GM19452 (cell line): ENCODE measurements at regions not wholly inside any gene's neighbourhood (a gene's known extent, or its start where the extent isn't known, plus 50 kb on each side); places are given as distances from the start of the nearest gene placed in this dataset.
"Not testable (repeated sequence)": the region's sequence is repeated elsewhere in the genome, so short reads cannot be mapped to it uniquely, and the experiment has no call there.

ENCODE experiments used
- ATAC-seq: cut with Tn5 transposase; IDR thresholded peaks from one replicate; pipeline ENCODE4 v1.9.1; 2021; ENCODE audit not compliant: unreplicated experiment

DNA sequence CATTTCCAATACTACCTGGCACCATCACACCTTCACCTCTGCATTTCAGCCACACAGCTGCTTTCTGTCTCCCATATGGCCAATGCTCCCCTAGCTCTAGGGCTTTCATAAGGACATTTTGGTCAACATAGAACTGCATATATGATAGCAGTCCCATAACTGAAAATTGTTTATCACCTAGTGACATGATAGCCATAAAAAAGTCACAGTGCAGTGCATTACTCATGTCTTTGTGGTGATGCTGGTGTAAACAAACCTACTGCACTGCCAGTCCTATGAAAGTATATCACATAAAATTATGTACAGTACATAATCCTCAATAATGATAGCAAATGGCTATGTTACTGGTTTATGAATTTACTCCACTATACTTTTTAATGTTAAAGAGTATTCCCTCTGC, 221.0 kb downstream of the NAF1 start:
- no peak for ATAC-seq

DNA sequence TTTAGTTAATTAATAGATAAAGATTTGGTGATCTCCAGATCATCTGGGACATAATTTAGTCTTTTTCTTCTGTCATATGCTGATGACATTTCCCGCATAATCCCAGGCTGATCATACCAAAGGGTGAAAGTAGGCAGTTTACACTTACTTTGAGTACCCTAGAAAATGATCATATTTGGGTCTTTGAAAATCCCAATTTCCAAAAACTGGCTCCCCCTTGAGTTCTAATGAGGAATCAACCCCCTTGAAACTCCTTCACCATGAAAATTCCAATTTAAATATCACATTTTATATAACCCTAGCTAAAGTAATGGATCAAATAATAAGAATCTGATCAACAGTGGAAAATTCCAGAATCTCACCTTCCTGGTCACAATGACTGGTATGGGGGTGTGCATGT, 223.4 kb downstream of the NAF1 start:
- ATAC-seq: no peak

DNA sequence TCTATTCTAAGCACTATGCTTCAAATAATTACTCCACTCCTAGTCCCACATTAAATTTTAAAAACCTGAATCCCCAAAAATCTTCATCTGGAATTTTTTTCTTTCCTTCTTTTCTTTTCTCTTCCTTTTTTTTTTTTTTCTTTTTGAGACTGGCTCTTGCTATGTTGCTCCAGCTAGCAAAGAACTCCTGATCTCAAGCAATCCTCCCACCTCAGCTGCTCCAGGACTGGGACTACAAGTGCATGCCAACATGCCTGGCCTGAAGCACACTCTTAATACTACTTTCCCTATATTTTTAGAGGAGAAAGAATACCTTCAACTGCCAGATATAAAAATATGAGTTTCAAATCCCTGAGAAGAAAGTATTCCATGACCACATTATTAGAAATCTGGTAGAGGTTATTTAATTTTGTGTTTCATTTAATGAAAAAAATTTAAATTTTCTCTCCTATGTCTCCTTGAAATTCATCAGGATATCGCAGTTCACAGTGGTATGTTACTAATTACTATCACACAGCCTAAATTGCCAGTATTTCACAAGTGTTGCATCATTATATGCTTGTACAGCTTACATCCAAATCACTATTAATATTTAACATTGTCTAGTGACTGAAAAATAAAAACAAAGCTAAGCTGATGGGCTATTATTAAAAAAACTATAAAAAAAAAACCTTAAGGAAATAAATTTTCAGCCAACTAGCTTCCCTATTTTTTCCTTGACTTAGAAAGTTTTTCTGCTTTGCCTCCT, 227.8 kb downstream of the NAF1 start:
- ATAC-seq: no peak

DNA sequence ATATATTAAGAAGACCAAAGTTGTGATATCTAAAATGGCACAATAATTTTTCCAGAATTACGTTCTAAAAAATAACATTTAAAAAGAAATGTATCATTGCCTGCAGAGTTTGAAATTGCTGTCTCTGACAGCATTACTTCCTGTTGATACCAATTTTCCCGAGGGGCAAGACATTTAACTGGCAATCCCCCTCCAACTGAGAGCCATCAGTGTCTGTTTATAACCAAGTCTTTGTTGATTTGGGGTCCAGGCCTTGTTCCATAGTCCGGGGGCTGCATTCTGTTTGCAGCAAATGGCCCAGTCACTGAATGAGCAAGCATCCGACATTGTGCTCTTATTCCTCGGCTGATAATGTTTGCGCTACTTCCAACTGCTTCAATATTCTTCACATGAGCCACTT, 231.5 kb downstream of the NAF1 start:
- no peak for ATAC-seq

DNA sequence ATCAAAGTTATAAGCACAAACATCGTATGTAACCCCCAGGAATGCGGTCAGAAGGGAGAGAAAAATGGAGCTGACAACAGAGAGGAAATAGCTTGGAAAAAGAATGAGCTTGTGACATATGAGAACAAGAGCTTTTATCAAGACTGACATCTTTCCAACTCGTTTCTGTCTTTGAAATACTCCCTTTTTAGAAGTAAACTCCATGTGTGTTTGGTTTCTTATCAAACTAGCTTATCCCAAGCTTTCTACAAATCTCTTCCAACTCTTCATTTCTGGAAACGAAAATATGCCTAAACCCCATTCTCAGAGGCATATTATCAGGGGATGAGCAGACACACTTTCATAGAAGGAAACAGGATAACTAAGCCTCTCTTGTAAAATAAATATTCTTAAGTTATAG, 235.4 kb downstream of the NAF1 start:
- no peak for ATAC-seq

DNA sequence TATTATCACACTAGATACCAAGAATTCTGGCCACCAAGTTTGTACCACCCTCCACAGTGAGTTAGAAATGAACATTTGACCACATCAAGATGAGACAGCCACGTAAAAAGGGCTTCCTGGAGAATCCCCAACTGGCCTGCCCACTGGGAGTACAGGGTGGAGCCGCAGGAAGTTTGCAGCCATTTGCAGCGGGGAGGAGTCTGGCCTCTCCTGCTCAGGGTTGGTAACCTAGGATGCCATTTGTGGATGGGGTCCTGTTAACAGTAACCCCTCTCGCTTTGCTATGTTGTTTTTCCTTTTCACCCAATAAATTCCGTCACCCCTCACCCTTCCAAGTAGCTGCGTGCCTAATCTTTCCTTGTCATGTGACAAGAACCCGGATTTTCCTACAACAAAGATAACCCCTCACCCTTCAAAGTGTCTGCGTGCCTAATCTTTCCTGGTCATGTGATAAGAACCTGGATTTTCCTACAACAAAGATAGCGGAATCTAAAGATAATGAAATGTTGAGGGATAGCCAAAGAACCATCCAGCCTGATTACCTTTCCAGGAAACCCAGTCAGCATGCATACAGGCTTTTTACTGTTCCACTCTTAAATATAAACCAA, 245.4 kb downstream of the NAF1 start:
- ATAC-seq: no peak

DNA sequence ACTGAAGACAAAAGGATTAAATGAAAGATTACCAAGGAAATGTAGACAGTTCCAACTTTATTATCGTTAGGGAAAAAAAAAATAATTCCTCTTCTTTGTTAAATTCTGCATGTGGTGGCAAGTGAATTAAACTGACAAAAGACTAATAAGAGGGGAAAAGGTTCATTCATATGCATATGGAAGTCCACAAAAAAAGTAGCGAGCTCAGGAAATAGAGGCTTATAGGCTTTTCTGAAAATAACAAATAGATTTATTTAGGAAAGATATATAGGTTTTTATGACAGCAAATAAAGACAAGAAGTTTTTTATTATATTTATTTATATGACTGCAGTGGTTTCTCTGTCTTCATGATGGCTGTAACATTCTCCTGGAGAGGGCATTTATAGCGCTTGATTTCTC, 246.0 kb downstream of the NAF1 start:
- no peak for ATAC-seq

DNA sequence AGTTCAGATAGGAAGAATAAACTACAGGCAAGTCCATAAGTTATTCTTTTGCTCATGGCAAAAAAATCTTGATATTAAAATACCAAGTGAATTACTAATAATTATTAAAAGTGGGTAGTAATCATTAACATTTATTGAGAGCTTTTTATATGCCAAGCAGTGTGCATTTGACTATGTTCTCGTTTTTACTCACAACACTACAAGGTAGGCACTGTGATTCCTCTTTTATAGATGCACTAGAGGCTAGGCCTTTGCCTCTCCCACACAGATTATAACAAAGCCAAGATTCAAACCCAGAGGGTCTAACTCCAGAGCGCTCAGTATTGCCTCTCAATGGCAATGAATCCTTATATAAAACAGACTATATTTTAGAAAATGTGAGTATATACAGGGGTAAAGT, 254.2 kb downstream of the NAF1 start:
- ATAC-seq: no peak

DNA sequence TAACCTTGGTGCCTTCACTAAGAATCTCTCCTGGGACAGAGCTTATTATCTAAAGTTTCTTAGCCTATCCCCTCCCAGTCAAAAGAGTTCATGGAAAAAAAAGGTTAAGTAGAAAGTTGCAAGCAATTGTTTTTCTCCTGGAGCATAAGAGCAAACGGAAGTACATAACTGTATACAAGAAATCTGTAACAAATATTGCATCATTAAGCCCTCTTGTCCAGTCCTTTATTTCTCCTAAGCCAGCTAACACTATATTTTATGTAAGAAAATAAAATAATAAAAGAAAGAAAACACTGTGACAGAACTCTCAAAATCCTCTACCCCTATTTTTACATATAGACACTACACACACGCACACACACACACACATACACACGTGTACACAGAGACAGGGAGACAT, 255.3 kb downstream of the NAF1 start:
- ATAC-seq: no peak

DNA sequence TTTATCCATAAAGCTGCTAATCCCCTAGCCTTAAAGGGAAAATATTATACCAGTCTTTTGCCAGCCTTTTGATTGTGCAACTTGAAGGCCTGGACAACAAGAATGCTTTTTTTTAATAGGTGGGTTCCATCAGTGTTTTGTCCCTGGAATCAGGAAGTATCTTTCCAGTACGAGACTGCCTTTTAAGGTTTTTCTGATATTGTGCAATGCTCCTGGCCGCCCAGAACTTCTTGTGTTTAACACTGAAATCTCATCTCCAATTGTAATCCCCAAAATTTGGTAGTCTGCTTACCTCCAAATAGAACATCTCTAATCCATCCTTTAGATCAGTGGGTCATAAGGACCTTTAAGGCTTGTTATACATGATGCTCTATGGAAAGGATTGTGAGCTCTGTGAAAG, 256.7 kb downstream of the NAF1 start:
- ATAC-seq: no peak

DNA sequence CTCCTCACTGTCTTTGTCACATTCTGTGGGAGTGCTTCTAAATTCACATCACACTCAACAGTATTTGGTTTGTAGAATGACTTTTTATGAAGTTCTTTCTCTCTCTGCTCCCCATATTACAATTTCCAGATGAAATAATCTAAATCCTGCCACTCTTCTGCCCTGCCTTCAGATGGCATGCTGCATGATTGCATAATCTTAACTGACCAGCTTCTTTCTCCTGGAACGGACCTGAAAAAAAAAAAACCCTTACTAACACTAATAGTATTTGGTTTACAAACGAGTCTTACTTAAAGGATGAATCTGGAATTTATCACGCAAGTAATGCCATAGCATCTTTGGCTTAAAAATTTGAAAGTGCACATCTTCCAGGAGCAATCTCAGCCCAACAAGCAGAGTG, 272.3 kb downstream of the NAF1 start:
- ATAC-seq: no peak

DNA sequence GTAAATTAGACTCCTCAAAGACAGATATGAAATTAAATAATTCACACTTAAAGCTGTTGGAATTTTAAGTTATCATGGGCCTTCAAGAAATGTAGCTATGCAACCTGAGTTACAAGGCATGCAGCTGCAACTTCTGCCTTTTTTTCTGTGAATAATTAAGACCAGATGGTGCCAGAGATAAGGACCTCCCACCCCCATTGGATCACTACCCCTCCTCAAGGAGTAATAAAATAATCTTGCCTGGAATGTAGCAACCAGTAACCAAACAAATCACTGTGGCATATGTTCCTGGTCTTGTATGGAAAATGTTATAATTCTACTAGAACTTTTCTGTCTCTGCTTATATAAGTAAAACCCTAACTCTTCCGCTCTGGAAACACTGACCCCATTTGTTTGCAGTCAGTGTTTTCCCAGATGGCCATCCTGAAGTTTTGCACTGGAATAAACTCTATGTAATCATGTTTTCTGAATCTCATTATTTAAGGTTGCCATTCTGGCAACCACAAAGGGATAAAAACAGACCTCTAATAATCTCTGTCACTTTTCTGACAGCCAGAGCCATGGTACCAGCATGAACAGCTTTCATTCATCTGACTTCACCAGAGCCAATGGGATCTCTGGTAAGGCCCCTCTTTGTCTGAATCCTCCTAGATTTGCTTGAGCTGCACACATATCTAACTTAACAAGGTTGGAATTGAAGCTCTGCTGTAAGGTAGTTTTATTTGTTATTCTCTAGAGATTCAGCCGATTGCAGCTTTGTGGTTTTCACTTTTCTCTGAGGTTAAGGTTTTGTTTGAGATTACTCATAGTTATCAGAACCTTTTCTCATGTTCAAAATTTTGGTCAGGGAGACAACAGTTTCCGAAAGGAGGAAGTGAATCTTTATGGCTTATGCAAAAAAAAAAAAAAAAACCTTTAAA, 274.6 kb downstream of the NAF1 start:
- ATAC-seq: peak; percentile 99

DNA sequence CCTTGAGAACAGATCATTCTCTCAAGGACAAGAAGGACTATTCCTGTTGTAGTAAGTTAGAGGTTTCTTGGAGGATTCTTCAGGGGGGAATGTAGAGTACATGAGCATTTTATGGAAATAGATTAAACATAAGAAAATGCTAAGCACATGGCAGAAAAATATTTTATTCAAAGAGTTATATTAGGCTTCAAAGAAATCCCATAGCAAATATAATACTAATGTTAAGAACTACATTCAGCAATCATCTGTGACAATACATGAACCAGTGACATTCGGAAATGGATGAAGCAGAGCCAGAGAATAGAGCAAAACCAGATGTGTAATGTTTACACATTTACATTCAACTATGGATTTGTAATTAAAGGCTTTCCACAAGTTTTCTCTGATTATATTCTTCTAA, 288.6 kb downstream of the NAF1 start:
- ATAC-seq: no peak

DNA sequence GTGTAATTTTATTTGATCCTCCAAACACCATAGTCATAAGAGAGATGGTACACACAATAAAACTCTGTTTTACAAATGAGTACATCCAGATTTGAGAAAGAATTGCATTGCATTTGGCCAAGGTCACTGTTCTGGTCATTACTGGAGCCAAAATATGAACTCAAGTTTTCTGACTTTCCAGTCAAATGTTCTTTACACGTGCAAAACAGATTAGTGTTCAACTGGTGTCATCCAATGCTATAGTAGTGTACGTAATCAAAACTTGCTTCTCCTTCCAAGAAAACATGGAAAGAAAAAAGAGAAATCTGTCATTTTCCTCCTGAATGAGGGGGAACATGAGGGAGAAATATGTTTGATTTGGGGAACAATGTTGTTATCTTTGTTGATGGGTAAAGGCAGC, 291.9 kb downstream of the NAF1 start:
- ATAC-seq: no peak

DNA sequence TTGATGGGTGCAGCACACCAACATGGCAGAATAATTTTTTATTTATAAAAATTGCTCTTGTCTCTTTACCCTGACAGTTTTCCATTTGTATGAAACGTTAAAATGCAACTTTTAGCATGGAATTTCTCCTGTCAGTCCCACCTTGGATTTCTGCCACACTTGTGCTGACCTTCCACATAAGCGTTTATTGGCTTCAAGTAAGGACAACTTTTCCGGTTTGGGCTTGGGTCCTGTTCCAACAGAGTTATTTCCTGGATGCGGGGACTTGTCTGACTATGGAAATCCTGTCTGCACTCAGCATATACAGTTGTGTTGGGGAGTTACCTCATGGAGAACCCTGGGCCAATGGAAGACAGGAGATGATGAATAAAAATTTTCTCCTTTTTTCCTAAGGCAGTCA, 294.7 kb downstream of the NAF1 start:
- no peak for ATAC-seq

DNA sequence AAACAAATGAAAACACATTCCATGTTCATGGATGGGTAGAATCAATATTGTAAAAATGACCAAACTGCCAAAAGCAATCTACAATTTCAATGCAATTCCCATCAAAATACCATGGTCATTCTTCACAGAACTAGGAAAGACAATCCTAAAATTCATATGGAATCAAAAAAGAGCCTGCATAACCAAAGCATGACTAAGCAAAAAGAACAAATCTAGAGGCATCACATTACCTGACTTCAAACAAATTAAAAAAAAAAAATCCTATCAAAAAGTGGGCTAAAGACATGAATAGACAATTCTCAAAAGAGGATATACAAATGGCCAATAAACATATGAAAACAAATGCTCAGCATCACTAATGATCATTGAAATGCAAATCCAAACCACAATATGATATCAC, 297.5 kb downstream of the NAF1 start:
- no peak for ATAC-seq

DNA sequence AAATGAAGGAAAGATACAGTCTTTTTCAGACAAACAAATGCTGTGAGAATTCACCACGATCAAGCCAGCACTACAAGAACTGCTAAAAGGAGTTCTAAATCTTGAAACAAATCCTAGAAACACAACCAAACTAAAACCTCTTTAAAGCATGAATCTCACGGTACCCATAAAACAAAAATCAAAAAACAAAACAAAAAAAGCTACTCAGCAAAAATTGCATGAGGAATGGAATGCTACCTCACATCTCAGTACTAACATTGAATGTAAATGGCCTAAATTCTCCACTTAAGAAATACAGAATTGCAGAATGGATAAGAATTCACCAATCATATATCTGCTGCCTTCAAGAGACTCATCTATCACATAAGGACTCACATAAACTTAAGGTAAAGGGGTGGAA, 300.1 kb downstream of the NAF1 start:
- no peak for ATAC-seq

DNA sequence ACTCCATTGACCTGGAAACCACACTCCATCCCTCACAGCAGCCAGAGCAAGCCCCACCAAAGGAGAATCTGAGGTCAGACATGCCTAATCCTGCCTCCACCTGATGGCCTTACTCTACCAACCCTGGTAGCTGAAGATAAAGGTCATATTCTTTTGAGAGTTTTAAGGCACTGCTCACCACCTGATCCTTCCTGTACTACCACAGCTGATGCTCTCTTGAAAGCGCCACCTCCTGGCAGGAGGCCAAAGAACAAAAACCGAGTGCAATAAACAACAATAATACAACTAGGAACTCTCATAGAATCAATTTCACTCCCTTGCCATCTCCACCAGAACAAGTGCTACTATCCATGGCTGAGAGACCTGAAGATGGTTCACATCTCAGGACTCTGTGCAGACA, 301.6 kb downstream of the NAF1 start:
- no peak for ATAC-seq

DNA sequence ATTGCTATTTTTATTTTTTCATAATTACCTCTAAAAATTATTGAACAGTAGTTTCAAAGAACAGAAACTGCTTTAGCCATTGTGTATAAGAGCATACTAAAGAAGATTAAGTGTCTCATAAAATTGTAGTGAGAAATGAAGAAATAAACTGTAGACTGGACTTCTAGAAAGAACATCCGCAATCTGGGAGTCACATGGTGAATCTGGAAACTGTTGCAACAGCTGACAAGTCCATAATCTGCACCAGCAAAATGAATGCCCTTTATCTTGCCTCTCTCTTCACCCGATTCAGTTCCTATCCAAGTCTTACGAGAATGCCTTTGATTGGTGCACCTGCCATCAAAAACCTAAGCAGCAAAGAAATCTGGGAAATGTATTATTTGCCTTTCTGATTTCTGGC, 312.9 kb downstream of the NAF1 start:
- no peak for ATAC-seq

DNA sequence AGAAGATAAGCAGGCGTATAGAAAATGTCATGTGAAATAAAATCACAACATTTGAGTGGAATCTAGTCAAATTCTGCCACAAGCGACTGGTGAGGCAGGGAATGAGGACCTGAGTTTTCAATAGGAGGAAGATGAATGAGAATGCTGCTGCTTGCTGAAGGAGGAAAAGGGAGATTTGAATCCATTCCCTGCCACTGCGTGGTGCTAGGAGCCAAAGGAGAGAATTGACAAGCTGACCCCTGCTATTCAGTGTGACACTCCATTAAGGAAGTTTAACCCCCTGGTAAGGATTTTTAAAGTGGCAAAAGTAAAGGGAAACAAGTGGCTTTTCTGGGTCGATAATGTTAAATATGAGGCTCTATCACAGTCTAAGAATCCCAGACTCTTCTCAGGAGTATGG, 314.0 kb downstream of the NAF1 start:
- no peak for ATAC-seq

DNA sequence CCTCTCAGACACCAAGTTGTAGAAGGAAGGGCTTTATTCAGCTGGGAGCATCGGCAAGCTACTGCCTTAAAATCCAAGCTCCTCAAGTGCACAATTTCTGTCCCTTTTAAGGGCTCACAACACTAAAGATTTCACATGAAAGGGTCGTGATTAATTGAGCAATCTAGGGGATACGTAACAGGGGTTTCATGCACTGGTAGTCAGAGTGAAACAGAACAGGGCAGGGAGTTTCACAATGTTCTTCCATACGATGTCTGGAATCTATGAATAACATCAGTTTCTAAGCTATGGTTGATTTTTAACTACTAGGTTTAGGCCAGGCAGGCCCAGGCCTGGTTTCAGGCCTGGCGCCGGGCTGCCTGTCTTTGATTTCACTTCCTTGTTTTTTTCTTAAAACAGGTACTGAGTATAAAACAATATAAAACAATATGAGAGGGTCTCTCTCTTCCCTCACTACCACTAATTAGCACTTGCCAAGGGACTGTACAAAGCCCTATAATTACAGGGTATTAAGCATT, 315.4 kb downstream of the NAF1 start:
- not testable (repeated sequence) for ATAC-seq

DNA sequence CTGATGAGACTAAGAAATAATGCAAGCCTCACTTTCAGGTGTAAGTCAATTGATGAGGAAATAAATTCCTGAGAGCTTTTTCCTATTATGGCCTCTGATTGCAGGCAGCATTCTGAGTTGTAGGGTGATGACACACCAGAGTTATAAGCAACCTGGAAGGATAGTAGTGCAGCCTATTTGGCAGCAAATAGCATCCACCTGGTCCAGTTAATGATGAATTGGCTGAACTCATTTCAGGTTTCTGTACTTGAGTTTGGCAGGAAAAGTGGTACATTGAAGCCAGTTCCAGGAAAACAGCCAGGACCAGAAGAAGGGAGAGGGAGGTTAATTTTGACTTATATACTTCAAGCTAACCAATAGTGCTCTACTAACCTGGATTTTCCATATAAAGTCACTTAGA, 316.8 kb downstream of the NAF1 start:
- no peak for ATAC-seq
